Fibroblast of villous mesenchyme (primary cell): ENCODE measurements at regions not wholly inside any gene's neighbourhood (a gene's known extent, or its start where the extent isn't known, plus 50 kb on each side); places are given as distances from the start of the nearest gene placed in this dataset.

ENCODE experiments used
- DNase-seq: peaks from one replicate; pipeline ENCODE4 v3.0.0-alpha.2; 2010; ENCODE audit warnings: low read depth
- H3K4me3 ChIP-seq: 2 replicates; pipeline ENCODE4 v1.5.1; 2011; ENCODE audit warnings: low read depth, mild to moderate bottlenecking, low read length
- TF ChIP-seq, protein P1 (sequence below): IDR thresholded peaks from 2 replicates; pipeline ENCODE4 v1.5.1; 2012; ENCODE audit warnings: low read depth, mild to moderate bottlenecking, low read length; ENCODE audit not compliant: insufficient read depth

DNA sequence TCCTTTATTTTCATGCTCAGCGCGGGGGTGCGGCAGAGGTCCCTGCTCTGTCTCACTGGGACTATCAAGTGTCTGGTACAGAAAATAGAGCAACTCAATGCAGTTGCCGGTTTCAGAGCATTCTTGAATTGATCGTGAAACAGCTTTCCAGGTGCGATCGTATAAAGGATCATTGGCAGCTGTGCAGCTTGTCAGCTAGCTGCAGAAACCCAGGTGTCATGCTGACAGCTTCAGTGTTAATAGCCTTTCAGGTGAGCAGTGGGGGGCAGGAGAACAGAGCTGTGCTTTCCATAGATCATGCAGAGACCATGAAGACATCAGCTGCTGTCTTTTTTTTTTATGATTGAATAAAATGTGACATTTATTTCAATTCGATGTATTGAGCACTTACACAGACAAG lies 583.9 kb downstream of the NLGN4X start:
- DNase-seq, result no peak
- TF ChIP-seq, protein P1, sequence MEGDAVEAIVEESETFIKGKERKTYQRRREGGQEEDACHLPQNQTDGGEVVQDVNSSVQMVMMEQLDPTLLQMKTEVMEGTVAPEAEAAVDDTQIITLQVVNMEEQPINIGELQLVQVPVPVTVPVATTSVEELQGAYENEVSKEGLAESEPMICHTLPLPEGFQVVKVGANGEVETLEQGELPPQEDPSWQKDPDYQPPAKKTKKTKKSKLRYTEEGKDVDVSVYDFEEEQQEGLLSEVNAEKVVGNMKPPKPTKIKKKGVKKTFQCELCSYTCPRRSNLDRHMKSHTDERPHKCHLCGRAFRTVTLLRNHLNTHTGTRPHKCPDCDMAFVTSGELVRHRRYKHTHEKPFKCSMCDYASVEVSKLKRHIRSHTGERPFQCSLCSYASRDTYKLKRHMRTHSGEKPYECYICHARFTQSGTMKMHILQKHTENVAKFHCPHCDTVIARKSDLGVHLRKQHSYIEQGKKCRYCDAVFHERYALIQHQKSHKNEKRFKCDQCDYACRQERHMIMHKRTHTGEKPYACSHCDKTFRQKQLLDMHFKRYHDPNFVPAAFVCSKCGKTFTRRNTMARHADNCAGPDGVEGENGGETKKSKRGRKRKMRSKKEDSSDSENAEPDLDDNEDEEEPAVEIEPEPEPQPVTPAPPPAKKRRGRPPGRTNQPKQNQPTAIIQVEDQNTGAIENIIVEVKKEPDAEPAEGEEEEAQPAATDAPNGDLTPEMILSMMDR, result no peak
- H3K4me3 ChIP-seq, result no peak overlapping the region

DNA sequence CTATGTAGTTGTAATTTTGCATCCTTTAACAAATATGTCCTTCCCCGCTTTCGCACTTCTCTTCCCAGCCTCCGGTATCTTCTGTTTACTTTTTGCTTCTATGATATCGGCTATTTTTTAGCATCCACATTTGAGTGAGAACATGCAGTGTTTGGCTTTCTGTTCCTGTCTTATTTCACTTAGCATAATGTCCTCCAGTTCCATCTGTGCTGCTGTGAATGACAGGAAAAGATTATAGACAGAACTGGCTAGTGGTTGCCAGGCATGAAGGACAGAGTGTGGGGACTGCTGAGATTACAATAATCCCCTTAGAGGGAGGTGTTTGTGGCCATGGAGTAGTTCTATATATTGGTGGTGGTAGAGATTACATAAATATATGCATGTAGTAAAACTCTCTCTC lies 588.6 kb downstream of the NLGN4X start:
- DNase-seq, result no peak
- TF ChIP-seq, protein P1, result no peak
- H3K4me3 ChIP-seq, result no peak overlapping the region

DNA sequence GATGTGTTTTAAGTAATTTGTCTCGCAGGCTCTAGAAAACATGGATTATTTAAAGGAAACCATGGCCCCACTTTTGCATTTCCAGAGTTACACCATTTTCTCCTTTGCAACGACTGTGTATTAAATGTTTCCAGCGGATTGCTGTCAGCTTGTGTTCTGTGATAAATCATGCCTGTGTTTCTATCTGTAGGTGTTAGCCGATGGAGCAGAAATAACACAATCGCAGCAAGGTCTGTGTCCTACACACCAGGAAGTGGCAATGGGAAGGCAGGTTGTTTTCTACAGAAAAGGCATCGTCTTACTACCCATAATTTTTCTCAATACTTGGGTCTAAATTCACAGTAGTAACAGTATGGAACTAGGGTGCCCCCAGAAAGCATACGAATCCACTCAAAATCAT lies 590.1 kb downstream of the NLGN4X start:
- TF ChIP-seq, protein P1, result no peak
- H3K4me3 ChIP-seq, result no peak overlapping the region

DNA sequence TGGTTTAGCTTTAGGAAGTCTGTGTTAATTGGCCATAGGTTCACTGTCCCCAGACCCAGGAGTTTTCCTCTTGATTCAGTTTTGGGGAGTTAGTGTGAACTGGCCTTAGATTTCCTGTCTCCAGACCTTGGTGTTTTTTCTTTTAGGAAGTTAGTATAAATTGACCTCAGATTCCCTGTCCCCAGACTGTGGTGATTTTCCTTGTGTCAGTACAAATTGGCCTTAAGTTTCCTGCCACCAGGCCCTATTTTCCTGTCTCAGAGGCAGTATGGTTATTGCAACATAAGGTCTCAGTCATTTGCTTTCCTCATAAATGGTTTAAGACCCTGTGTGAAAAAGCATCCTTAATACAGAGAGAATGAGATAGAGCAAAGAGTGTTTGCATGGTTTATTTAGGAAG lies 595.8 kb downstream of the NLGN4X start:
- no peak for DNase-seq
- H3K4me3 ChIP-seq, result no peak overlapping the region
- TF ChIP-seq, protein P1, result no peak

More for the DNA sequence above, 590.1 kb downstream of the NLGN4X start:
- no peak for DNase-seq

DNA sequence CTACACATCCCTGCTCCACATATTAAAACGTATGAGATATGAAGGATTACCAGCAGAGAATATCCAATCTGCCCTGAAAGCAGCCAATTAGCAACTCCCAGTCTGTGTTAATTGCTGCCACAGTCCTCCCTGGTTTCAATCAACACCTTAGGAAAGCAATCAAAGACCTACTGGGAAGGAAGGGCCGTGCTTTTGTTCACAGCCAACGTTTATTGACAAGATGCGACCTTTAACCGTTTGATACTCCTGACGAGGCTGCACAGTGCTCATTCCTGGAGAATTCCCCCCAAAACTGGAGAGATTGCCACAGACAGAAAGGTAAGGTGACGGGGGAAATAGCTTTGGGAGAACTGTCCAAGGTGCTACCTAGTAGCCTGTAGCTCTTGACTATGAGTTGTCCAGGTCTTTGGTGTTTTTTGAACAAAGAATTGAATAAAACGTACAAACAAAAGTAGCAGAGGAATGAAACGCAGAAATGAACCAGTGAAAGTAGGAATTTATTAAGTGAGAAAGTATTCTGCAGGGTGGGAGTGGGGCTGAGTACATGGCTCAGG lies 596.5 kb downstream of the NLGN4X start:
- H3K4me3 ChIP-seq, result no peak overlapping the region
- no peak for DNase-seq
- TF ChIP-seq, protein P1, result no peak

DNA sequence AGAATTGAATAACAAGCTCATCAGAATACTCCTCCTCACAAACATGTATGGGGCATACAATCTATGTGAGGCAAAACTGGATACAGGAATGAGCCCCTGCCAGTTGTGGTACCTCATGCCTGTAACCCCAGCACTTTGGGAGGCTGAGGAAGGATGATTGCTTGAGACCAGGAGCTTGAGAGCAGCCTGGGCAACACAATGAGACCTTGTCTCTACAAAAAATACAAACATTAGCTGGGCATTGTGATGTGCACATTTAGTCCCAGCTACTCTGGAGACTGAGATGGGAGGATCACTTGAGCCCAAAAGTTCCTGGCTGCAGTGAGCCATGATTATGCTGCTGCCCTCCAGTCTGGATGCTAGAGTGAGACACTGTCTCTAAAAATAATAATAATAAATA lies 611.0 kb downstream of the NLGN4X start:
- TF ChIP-seq, protein P1, result no peak
- DNase-seq, result no peak

DNA sequence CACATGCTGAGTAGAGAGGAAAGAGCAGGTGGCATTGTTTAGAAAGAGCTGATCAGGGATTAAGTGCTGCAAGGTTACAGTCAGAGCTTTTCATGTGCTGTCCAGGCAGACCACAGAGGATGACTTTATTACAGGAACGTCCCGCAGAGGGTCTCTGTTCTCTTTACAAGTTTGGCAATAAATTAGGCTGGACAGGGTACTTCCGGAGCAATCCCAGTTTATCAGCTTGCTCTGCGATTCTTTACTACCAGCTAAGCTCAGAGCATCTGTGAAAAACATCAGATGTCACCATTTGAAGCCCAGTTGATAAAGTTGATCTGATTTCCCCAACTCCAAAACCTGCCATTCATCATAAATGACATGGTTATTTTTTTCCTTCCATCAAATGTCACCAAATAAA lies 633.1 kb downstream of the NLGN4X start:
- TF ChIP-seq, protein P1, result no peak
- H3K4me3 ChIP-seq, result no peak overlapping the region
- DNase-seq, result no peak

More for the DNA sequence above, 611.0 kb downstream of the NLGN4X start:
- no peak overlapping the region for H3K4me3 ChIP-seq
